H9 (cell line): ENCODE measurements at regions not wholly inside any gene's neighbourhood (a gene's known extent, or its start where the extent isn't known, plus 50 kb on each side); places are given as distances from the start of the nearest gene placed in this dataset.

Source experiments
- DNase-seq: peaks from one replicate; pipeline ENCODE4 v3.0.0-alpha.2; 2017
- H2AFZ ChIP-seq: one replicate; pipeline ENCODE4 v1.6.1; 2013; ENCODE audit warnings: mild to moderate bottlenecking, low read length, control low read depth, moderate library complexity
- H2AK5ac ChIP-seq: 2 replicates; pipeline ENCODE4 v1.6.1; 2013; ENCODE audit warnings: low read length, control low read depth, mixed read lengths; ENCODE audit not compliant: insufficient read length
- H2BK120ac ChIP-seq: one replicate; pipeline ENCODE4 v1.6.1; 2013; ENCODE audit warnings: low read depth, mild to moderate bottlenecking, low read length, control low read depth, inconsistent platforms; ENCODE audit not compliant: poor library complexity, severe bottlenecking
- H2BK12ac ChIP-seq: 2 replicates; pipeline ENCODE4 v1.6.1; 2013; ENCODE audit warnings: low read length, control low read depth, mixed read lengths, low read depth; ENCODE audit not compliant: insufficient read length
- H2BK15ac ChIP-seq: 2 replicates; pipeline ENCODE4 v1.6.1; 2013; ENCODE audit warnings: low read depth, low read length, control low read depth
- H2BK20ac ChIP-seq: one replicate; pipeline ENCODE4 v1.6.1; 2013; ENCODE audit warnings: low read depth, mild to moderate bottlenecking, low read length, control low read depth, inconsistent platforms; ENCODE audit not compliant: poor library complexity, severe bottlenecking
- H2BK5ac ChIP-seq: 2 replicates; pipeline ENCODE4 v1.6.1; 2013; ENCODE audit warnings: low read length, control low read depth, mixed read lengths; ENCODE audit not compliant: insufficient read length
- H3K14ac ChIP-seq: 2 replicates; pipeline ENCODE4 v1.6.1; 2013; ENCODE audit warnings: low read length, control low read depth; ENCODE audit not compliant: insufficient read depth
- H3K18ac ChIP-seq: 2 replicates; pipeline ENCODE4 v1.6.1; 2013; ENCODE audit warnings: low read depth, mild to moderate bottlenecking, mixed read lengths, low read length, control low read depth; ENCODE audit not compliant: insufficient read length
- H3K23ac ChIP-seq: 2 replicates; pipeline ENCODE4 v1.6.1; 2013; ENCODE audit warnings: low read length, control low read depth, mixed read lengths, low read depth; ENCODE audit not compliant: insufficient read length
- H3K23me2 ChIP-seq: 2 replicates; pipeline ENCODE4 v1.6.1; 2013; ENCODE audit warnings: low read depth, mild to moderate bottlenecking, mixed read lengths, low read length, control low read depth; ENCODE audit not compliant: insufficient read length, poor library complexity, severe bottlenecking
- H3K27ac ChIP-seq: 2 replicates; pipeline ENCODE4 v1.5.1; 2013; ENCODE audit warnings: low read length, control low read depth, mixed read lengths, low read depth; ENCODE audit not compliant: insufficient read length
- H3K27me3 ChIP-seq: 2 replicates; pipeline ENCODE4 v1.6.1; 2013; ENCODE audit warnings: low read length, control low read depth, inconsistent platforms; ENCODE audit not compliant: insufficient read depth
- H3K4ac ChIP-seq: 2 replicates; pipeline ENCODE4 v1.6.1; 2013; ENCODE audit warnings: low read depth, mild to moderate bottlenecking, control low read depth, inconsistent platforms, low read length, moderate library complexity
- H3K4me1 ChIP-seq: 2 replicates; pipeline ENCODE4 v1.6.1; 2013; ENCODE audit warnings: low read length, control low read depth, inconsistent platforms; ENCODE audit not compliant: insufficient read depth
- H3K4me2 ChIP-seq: 2 replicates; pipeline ENCODE4 v1.6.1; 2013; ENCODE audit warnings: low read length, control low read depth, mixed read lengths; ENCODE audit not compliant: insufficient read length, insufficient read depth
- H3K56ac ChIP-seq: 2 replicates; pipeline ENCODE4 v1.6.1; 2013; ENCODE audit warnings: low read depth, mild to moderate bottlenecking, mixed read lengths, low read length, control low read depth; ENCODE audit not compliant: insufficient read length
- H3K79me1 ChIP-seq: 2 replicates; pipeline ENCODE4 v1.6.1; 2013; ENCODE audit warnings: low read depth, mild to moderate bottlenecking, moderate library complexity, low read length, control low read depth, inconsistent platforms; ENCODE audit not compliant: insufficient read depth, poor library complexity, severe bottlenecking
- H3K79me2 ChIP-seq: 2 replicates; pipeline ENCODE4 v1.6.1; 2013; ENCODE audit warnings: low read length, control low read depth, inconsistent platforms; ENCODE audit not compliant: insufficient read depth
- H3K9ac ChIP-seq: 2 replicates; pipeline ENCODE4 v1.6.1; 2013; ENCODE audit warnings: low read length, control low read depth, mixed read lengths; ENCODE audit not compliant: insufficient read length; ENCODE audit errors: extremely low read depth
- H3K9me3 ChIP-seq: one replicate; pipeline ENCODE4 v1.6.1; 2013; ENCODE audit warnings: low read depth, low read length, inconsistent platforms; ENCODE audit not compliant: control insufficient read depth
- H3T11ph ChIP-seq: one replicate; pipeline ENCODE4 v1.6.1; 2013; ENCODE audit warnings: mild to moderate bottlenecking, low read length, control low read depth, inconsistent platforms
- H4K20me1 ChIP-seq: one replicate; pipeline ENCODE4 v1.6.1; 2013; ENCODE audit not compliant: control insufficient read depth, insufficient read length, insufficient read depth
- H4K5ac ChIP-seq: 2 replicates; pipeline ENCODE4 v1.6.1; 2013; ENCODE audit warnings: low read depth, mild to moderate bottlenecking, mixed read lengths, low read length, control low read depth; ENCODE audit not compliant: insufficient read length
- H4K8ac ChIP-seq: replicated peaks from 2 replicates; pipeline ENCODE4 v1.6.1; 2013; ENCODE audit warnings: low read length, control low read depth, mixed read lengths, low read depth; ENCODE audit not compliant: insufficient read length
- H4K91ac ChIP-seq: 2 replicates; pipeline ENCODE4 v1.6.1; 2013; ENCODE audit warnings: low read depth, mild to moderate bottlenecking, moderate library complexity, mixed read lengths, low read length, control low read depth; ENCODE audit not compliant: insufficient read length
- H3K27ac Mint-ChIP-seq, 3 experiments: 2 replicates in 2 of 3; 3 replicates in 1 of 3; pipeline ENCODE4 v1.8.0; 2020 to 2021; ENCODE audit warnings: mixed read lengths in 3 of 3, mild to moderate bottlenecking in 1 of 3, moderate library complexity in 1 of 3
- H3K27me3 Mint-ChIP-seq: 2 replicates; pipeline ENCODE4 v1.8.0; 2021; ENCODE audit warnings: low read depth, mild to moderate bottlenecking, moderate library complexity, mixed read lengths
- H3K36me3 Mint-ChIP-seq, 3 experiments: 2 replicates in 2 of 3; 3 replicates in 1 of 3; pipeline ENCODE4 v1.8.0; 2020 to 2021; ENCODE audit warnings: low read depth in 3 of 3, mixed read lengths in 3 of 3; ENCODE audit not compliant: insufficient read depth in 1 of 3
- H3K4me1 Mint-ChIP-seq, 2 experiments: 2 replicates each; pipeline ENCODE4 v1.8.0; 2020; ENCODE audit warnings: mixed read lengths in 2 of 2
- H3K4me3 Mint-ChIP-seq, 2 experiments: 2 replicates in 1 of 2; 3 replicates in 1 of 2; pipeline ENCODE4 v1.8.0; 2020 to 2021; ENCODE audit warnings: mild to moderate bottlenecking in 2 of 2, mixed read lengths in 2 of 2, moderate library complexity in 1 of 2
- H3K9me3 Mint-ChIP-seq, 2 experiments: 2 replicates in 1 of 2; 3 replicates in 1 of 2; pipeline ENCODE4 v1.8.0; 2020; ENCODE audit warnings: mild to moderate bottlenecking in 2 of 2, mixed read lengths in 2 of 2, moderate library complexity in 1 of 2
- CTCF ChIP-seq: fragments of 200-600 bp; sonication (generic); conservative IDR thresholded peaks from 3 replicates; pipeline ENCODE4 v1.8.0; 2021; ENCODE audit warnings: antibody characterized with exemption, mild to moderate bottlenecking
- WGBS: extraction: QIAGEN DNeasy Blood & Tissue Kit; methylation state at CpG from one replicate; pipeline ENCODE4 v1.1.7; 2013; ENCODE audit warnings: missing lambda C conversion rate, low lambda C conversion rate, mixed read lengths; ENCODE audit not compliant: insufficient read length; ENCODE audit errors: extremely low coverage; 5-methylcytosine and 5-hydroxymethylcytosine counted together

GRCh38 chr12:20039562-20039961 is 328.8 kb upstream of the PDE3A start:
- Histone ChIP-seq H3K4me1 (no peaks in the 10 kb centered on the region), H2BK20ac (no peak overlapping the region), H3K23me2 (no peaks in the 10 kb centered on the region), H4K5ac (no peak overlapping the region), H3K9me3 (no peaks in the 10 kb centered on the region), H3K18ac (no peak overlapping the region), H3K4me2 (no peak overlapping the region), H2AFZ (no peak overlapping the region), H2BK120ac (no peak overlapping the region), H4K91ac (no peak overlapping the region), H2BK5ac (no peak overlapping the region), H3K79me1 (no peaks in the 10 kb centered on the region), H3K14ac (no peak overlapping the region), H2BK12ac (no peak overlapping the region), H3K79me2 (no peaks in the 10 kb centered on the region), H2BK15ac (no peak overlapping the region), H3K23ac (no peak overlapping the region), H2AK5ac (no peak overlapping the region), H3T11ph (no peak overlapping the region), H3K27ac (no peak overlapping the region), H3K27me3 (no peaks in the 10 kb centered on the region), H3K4ac (no peak overlapping the region), H4K20me1 (no peaks in the 10 kb centered on the region), H3K56ac (no peak overlapping the region), H3K9ac (no peak overlapping the region), H4K8ac (no peak overlapping the region)
- Mint-ChIP-seq H3K4me3 (no peak overlapping the region), H3K36me3 (no peaks in the 10 kb centered on the region), H3K27ac (no peak overlapping the region), H3K27me3 (no peaks in the 10 kb centered on the region), H3K4me1 (peaks cover 8 to 10% of the 10 kb centered on the region in 2 experiments), H3K9me3 (no peaks in the 10 kb centered on the region)
- no CpG with 5 or more reads among the region's 4 CpGs for WGBS
- TF ChIP-seq CTCF, result no peak
- DNase-seq, result no peak
